GM20000 (cell line): ENCODE measurements at regions not wholly inside any gene's neighbourhood (a gene's known extent, or its start where the extent isn't known, plus 50 kb on each side); places are given as distances from the start of the nearest gene placed in this dataset.

Source experiments
- DNase-seq: peaks from one replicate; pipeline ENCODE4 v3.0.0; 2012; ENCODE audit warnings: low spot score
- TF ChIP-seq, protein P1 (sequence below): IDR thresholded peaks from 2 replicates; pipeline ENCODE4 v1.5.1; 2012; ENCODE audit warnings: mild to moderate bottlenecking, control low read depth; ENCODE audit errors: extremely low read depth, missing control alignments

DNA sequence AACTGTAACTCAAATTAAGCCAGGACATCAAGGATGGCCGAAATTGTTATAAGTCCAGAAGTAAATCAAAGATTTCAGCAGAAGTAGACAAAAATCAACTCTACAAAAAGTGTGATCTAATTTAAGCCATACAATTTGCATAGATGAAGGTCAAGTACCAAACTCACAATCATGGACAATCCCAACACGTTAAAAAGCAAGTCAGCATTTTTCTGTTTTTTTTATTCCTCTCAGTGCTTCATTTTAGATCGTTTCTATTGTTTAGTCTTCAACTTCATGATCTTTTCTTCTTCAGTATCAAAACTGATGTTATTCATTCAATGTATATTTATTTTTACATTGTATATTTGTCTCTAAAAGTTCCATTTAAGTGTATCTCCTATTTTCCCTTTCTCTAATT is 674.3 kb upstream of the PHF14 start:
- TF ChIP-seq, protein P1, sequence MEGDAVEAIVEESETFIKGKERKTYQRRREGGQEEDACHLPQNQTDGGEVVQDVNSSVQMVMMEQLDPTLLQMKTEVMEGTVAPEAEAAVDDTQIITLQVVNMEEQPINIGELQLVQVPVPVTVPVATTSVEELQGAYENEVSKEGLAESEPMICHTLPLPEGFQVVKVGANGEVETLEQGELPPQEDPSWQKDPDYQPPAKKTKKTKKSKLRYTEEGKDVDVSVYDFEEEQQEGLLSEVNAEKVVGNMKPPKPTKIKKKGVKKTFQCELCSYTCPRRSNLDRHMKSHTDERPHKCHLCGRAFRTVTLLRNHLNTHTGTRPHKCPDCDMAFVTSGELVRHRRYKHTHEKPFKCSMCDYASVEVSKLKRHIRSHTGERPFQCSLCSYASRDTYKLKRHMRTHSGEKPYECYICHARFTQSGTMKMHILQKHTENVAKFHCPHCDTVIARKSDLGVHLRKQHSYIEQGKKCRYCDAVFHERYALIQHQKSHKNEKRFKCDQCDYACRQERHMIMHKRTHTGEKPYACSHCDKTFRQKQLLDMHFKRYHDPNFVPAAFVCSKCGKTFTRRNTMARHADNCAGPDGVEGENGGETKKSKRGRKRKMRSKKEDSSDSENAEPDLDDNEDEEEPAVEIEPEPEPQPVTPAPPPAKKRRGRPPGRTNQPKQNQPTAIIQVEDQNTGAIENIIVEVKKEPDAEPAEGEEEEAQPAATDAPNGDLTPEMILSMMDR: no peak
- DNase-seq: no peak

DNA sequence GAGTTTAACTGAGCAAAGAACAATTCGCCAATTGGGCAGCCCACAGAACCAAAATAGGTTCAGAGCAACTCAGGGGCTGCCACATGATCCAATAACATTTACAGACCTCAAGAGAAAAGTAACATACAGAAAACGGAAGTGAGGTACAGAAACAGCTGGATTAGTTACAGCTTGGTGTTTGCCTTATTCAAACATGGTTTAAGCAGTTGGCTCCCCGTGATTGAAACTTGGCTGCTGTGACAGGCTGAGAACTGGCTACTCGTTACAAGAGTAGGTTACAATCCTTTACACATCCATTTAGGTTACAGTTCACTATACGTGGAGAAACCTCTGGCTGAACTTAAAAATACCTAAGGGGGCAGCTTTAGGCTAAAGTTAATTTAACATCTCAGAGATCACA is 673.1 kb upstream of the PHF14 start:
- TF ChIP-seq, protein P1: no peak
- DNase-seq: no peak

DNA sequence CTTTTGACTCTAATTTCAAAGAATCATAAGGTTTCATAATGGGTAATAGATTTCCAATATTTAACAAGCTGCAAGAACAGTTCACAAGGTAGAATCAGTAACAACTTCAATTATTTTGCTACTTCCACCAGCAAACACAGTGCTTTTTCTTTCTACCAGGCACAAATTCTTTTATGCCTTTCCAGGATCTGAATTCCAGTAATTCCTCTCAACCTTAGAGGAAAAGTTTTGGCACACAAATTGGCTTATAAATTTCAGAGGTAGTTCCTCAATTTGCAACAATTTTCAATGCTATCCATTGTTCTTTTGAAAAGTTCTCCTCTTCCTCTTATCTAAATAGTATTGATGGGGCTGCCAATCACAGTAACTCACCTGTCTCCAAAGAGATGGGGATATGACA is 665.4 kb upstream of the PHF14 start:
- DNase-seq: no peak
- TF ChIP-seq, protein P1: no peak

DNA sequence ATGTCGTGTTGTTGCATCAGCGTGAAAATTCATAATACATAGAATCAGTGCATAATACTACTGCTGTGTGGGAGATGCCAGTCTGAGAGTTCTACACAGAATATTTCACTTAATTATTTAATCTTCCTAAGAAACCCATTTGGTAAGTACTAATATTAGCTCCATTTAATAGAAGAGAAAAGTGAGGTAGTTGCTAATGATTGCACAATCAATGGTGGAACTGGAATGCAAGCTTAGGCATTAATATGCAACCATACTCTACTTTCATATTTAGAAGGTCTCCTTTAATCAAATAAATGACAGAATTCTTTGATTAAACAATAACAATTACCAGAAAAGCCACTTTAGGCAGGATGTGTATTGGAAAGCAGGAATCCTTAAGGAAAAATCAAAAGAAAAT is 660.7 kb upstream of the PHF14 start:
- DNase-seq: no peak
- TF ChIP-seq, protein P1: no peak

DNA sequence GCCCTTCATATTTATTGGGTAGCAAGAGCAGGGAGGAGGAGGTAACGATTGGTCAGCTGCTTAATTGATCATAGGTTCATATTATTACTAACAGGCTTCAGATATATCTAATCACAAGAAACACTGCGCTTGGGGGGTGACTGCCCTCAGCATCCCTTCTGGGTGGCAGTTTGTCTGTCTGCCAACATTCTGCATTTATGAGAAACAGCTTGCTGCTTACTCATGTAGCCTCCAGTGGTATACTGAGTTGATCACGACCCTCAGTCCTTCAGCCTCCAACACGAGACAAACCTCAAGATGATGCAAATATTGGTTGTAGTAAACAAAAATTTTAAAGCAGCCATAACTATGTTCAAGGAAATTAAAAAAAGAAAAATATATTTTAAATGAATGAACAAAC is 657.8 kb upstream of the PHF14 start:
- DNase-seq: no peak

DNA sequence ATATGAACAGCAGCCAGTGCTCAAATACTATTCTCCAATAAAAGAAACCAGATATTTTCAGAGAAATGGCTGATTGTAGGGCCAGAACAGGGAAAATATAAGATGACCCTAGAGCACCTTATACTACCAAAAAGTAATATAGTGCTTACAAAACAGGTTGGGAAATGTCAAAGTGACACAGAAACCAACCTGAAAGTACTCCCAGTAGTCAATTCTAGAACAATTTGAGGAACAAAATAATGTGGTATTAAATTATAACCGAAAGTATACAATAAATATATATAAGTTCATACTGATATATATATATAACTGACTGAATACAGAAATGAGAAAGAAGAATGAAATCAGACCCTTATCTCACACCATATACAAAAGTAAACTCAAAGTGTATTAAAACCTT is 657.2 kb upstream of the PHF14 start:
- TF ChIP-seq, protein P1: no peak
- DNase-seq: no peak

More for the DNA sequence above, 657.8 kb upstream of the PHF14 start:
- TF ChIP-seq, protein P1: no peak

DNA sequence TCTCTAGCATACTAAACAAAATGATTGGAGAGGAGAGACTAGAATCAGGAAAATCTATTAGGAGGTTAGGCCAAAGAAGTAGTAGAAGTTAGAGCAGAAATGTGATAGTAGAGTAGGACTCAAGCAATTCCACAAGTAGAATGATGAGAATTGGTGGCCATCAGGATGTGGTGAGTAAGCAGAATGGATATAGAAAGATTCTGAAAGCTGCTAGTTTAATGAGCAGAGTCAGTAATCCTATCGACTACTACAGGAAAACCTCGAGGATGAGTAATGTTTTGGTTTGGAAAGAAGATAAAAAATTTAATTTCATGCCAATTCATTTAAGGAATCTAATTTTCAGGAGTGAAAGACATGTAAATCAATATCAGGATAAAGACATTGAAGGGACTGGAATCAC is 648.3 kb upstream of the PHF14 start:
- no peak for DNase-seq
- TF ChIP-seq, protein P1: no peak

DNA sequence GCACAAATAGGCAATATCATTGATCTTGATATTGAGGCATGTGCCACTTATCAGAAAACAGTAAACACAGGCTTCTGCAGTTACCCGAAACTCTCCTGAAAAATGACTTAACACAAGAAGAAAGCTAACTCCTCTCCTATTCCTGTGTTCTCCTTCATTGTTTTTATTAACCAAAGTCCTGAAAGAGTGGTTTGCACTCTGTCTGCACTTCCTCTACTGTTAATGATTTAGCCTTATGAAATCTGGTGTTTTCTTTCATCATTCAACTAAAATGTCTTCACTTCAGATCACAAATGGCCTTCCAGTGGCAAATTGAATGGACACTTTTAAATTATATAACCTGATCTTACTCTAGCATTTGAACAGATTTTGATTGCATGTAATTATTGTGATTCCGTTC is 630.6 kb upstream of the PHF14 start:
- DNase-seq: no peak
- TF ChIP-seq, protein P1: no peak
